ENCODE measurements at regions not wholly inside any gene's neighbourhood (a gene's known extent, or its start where the extent isn't known, plus 50 kb on each side); places are given as distances from the start of the nearest gene placed in this dataset.
"Not testable (repeated sequence)": the region's sequence is repeated elsewhere in the genome, so short reads cannot be mapped to it uniquely, and the experiment has no call there.

- no peak for DNase-seq
These were observed 1117.2 kb upstream of the MIR17HG start for GRCh38 chr13:90230311-90230710.

GRCh38 chr13:90232291-90232690, 1115.2 kb upstream of the MIR17HG start:
- DNase-seq, result no peak

- DNase-seq, result no peak
These were observed 1113.4 kb upstream of the MIR17HG start for GRCh38 chr13:90233933-90234672.

GRCh38 chr13:90237852-90238251, 1109.6 kb upstream of the MIR17HG start:
- no peak for DNase-seq

- no peak for DNase-seq
These were observed 1109.1 kb upstream of the MIR17HG start for GRCh38 chr13:90238413-90238812.

GRCh38 chr13:90239130-90239529, 1108.4 kb upstream of the MIR17HG start:
- DNase-seq, result no peak

- DNase-seq, result no peak
These were observed 1101.5 kb upstream of the MIR17HG start for GRCh38 chr13:90246005-90246404.

- no peak for DNase-seq
These were observed 1100.7 kb upstream of the MIR17HG start for GRCh38 chr13:90246687-90247345.

- DNase-seq, result no peak
These were observed 1093.7 kb upstream of the MIR17HG start for GRCh38 chr13:90253806-90254205.

- DNase-seq, result no peak
These were observed 1093.0 kb upstream of the MIR17HG start for GRCh38 chr13:90254437-90254836.

GRCh38 chr13:90256746-90257145, 1090.7 kb upstream of the MIR17HG start:
- DNase-seq, result no peak

GRCh38 chr13:90258129-90258528, 1089.4 kb upstream of the MIR17HG start:
- no peak for DNase-seq

- DNase-seq, result no peak
These were observed 1086.1 kb upstream of the MIR17HG start for GRCh38 chr13:90261343-90261742.

- DNase-seq, result no peak
These were observed 1077.3 kb upstream of the MIR17HG start for GRCh38 chr13:90270226-90270625.

- no peak for DNase-seq
These were observed 1075.1 kb upstream of the MIR17HG start for GRCh38 chr13:90272356-90272755.

GRCh38 chr13:90276216-90276615, 1071.3 kb upstream of the MIR17HG start:
- DNase-seq, result no peak

- not testable (repeated sequence) for DNase-seq
These were observed 1069.3 kb upstream of the MIR17HG start for GRCh38 chr13:90278231-90278630.

GRCh38 chr13:90281709-90282108, 1065.8 kb upstream of the MIR17HG start:
- DNase-seq, result no peak

- no peak for DNase-seq
These were observed 1060.0 kb upstream of the MIR17HG start for GRCh38 chr13:90287521-90287920.

GRCh38 chr13:90293793-90294361, 1053.6 kb upstream of the MIR17HG start:
- no peak for DNase-seq

- no peak for DNase-seq
These were observed 1048.2 kb upstream of the MIR17HG start for GRCh38 chr13:90299238-90299637.

GRCh38 chr13:90300015-90300414, 1047.5 kb upstream of the MIR17HG start:
- DNase-seq, result no peak

GRCh38 chr13:90302107-90302506, 1045.4 kb upstream of the MIR17HG start:
- no peak for DNase-seq

- no peak for DNase-seq
These were observed 1041.7 kb upstream of the MIR17HG start for GRCh38 chr13:90305796-90306195.

Data from activated CD4-positive, alpha-beta T cell treated with anti-CD3 and anti-CD28 coated beads, Interleukin-2, amount 50 U/mL, for 16 hours (primary cell).